IPS DF 6.9 (cell line): ENCODE measurements at regions not wholly inside any gene's neighbourhood (a gene's known extent, or its start where the extent isn't known, plus 50 kb on each side); places are given as distances from the start of the nearest gene placed in this dataset.

ENCODE experiments used
- DNase-seq: peaks from one replicate; pipeline ENCODE4 v3.0.0-alpha.2; 2013; ENCODE audit warnings: low read depth, low spot score
- H3K27ac ChIP-seq: one replicate; pipeline ENCODE4 v1.5.1; 2013; ENCODE audit warnings: low read length, control low read depth
- H3K27me3 ChIP-seq: 2 replicates; pipeline ENCODE4 v1.6.1; 2013; ENCODE audit warnings: mild to moderate bottlenecking, low read length; ENCODE audit not compliant: control insufficient read depth, insufficient read depth
- H3K36me3 ChIP-seq: 2 replicates; pipeline ENCODE4 v1.6.1; 2013; ENCODE audit warnings: low read length; ENCODE audit not compliant: control insufficient read depth, insufficient read depth
- H3K4me1 ChIP-seq: 2 replicates; pipeline ENCODE4 v1.6.1; 2013; ENCODE audit warnings: low read length; ENCODE audit not compliant: control insufficient read depth, insufficient read depth
- H3K4me3 ChIP-seq: 2 replicates; pipeline ENCODE4 v1.5.1; 2013; ENCODE audit warnings: mild to moderate bottlenecking, low read length
- H3K9me3 ChIP-seq: 2 replicates; pipeline ENCODE4 v1.6.1; 2013; ENCODE audit warnings: low read length, inconsistent platforms; ENCODE audit not compliant: control insufficient read depth, insufficient read depth
- WGBS: extraction: QIAGEN DNeasy Blood & Tissue Kit; methylation state at CpG from one replicate; pipeline ENCODE4 v1.1.7; 2013; ENCODE audit warnings: mixed read lengths, missing lambda C conversion rate; ENCODE audit not compliant: insufficient read length, insufficient coverage; 5-methylcytosine and 5-hydroxymethylcytosine counted together

- H3K4me1 ChIP-seq: no peaks in the 10 kb centered on the region
- H3K36me3 ChIP-seq: no peaks in the 10 kb centered on the region
- WGBS: no CpG with 5 or more reads among the region's 1 CpG
- no peaks in the 10 kb centered on the region for H3K9me3 ChIP-seq
- DNase-seq: no peak
- H3K27me3 ChIP-seq: no peaks in the 10 kb centered on the region
- no peak overlapping the region for H3K4me3 ChIP-seq
- H3K27ac ChIP-seq: no peak overlapping the region
These were observed 983.6 kb upstream of the TYRP1 start for GRCh38 chr9:11709567-11709966.

- no peaks in the 10 kb centered on the region for H3K9me3 ChIP-seq
- WGBS: no CpG with 5 or more reads among the region's 2 CpGs
These were observed 980.1 kb upstream of the TYRP1 start for GRCh38 chr9:11713077-11713476.

GRCh38 chr9:11722957-11723356, 970.2 kb upstream of the TYRP1 start:
- H3K27ac ChIP-seq: no peak overlapping the region
- no peaks in the 10 kb centered on the region for H3K27me3 ChIP-seq
- no peaks in the 10 kb centered on the region for H3K36me3 ChIP-seq
- no peaks in the 10 kb centered on the region for H3K9me3 ChIP-seq
- H3K4me1 ChIP-seq: no peaks in the 10 kb centered on the region
- no peak for DNase-seq
- H3K4me3 ChIP-seq: no peak overlapping the region
- WGBS: no CpG with 5 or more reads among the region's 3 CpGs

More at GRCh38 chr9:11713077-11713476, 980.1 kb upstream of the TYRP1 start:
- Histone ChIP-seq H3K4me1 (no peaks in the 10 kb centered on the region), H3K4me3 (no peak overlapping the region), H3K27me3 (no peaks in the 10 kb centered on the region), H3K36me3 (no peaks in the 10 kb centered on the region), H3K27ac (no peak overlapping the region)
- no peak for DNase-seq

GRCh38 chr9:11726659-11727058, 966.5 kb upstream of the TYRP1 start:
- Histone ChIP-seq H3K4me1 (no peaks in the 10 kb centered on the region), H3K27me3 (no peaks in the 10 kb centered on the region), H3K27ac (no peak overlapping the region), H3K36me3 (no peaks in the 10 kb centered on the region), H3K9me3 (no peaks in the 10 kb centered on the region), H3K4me3 (no peak overlapping the region)
- no CpG with 5 or more reads among the region's 1 CpG for WGBS
- no peak for DNase-seq

GRCh38 chr9:11735391-11735790, 957.8 kb upstream of the TYRP1 start:
- H3K4me3 ChIP-seq: no peak overlapping the region
- no peak for DNase-seq
- no peaks in the 10 kb centered on the region for H3K27me3 ChIP-seq
- H3K27ac ChIP-seq: no peak overlapping the region
- no peaks in the 10 kb centered on the region for H3K36me3 ChIP-seq
- WGBS: no CpG with 5 or more reads among the region's 1 CpG
- no peaks in the 10 kb centered on the region for H3K9me3 ChIP-seq
- H3K4me1 ChIP-seq: no peaks in the 10 kb centered on the region

DNA sequence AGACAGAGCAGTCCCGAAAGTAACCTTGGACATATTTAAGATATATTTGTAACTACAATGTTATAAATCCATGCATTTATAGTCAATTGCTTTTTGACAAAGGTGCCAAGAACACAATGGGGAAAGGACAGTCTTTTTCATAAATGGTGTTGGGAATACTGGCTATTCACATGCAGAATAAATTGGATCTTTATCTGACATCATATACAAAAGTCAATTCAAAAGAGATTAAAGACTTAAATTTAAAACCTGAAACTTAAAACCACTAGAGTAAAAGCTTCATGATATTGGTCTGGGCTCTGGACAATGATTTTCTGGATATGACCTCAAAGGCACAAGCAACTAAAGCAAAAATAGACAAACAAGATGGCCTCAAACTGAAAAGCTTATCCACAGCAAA, 950.7 kb upstream of the TYRP1 start:
- Histone ChIP-seq H3K27ac (no peak overlapping the region), H3K9me3 (no peaks in the 10 kb centered on the region), H3K4me3 (no peak overlapping the region), H3K36me3 (no peaks in the 10 kb centered on the region), H3K27me3 (no peaks in the 10 kb centered on the region), H3K4me1 (no peaks in the 10 kb centered on the region)
- WGBS: no CpG with 5 or more reads among the region's 1 CpG
- no peak for DNase-seq

GRCh38 chr9:11743356-11743755, 949.8 kb upstream of the TYRP1 start:
- Histone ChIP-seq H3K36me3 (no peaks in the 10 kb centered on the region), H3K9me3 (no peaks in the 10 kb centered on the region), H3K27me3 (no peaks in the 10 kb centered on the region), H3K27ac (no peak overlapping the region), H3K4me3 (no peak overlapping the region), H3K4me1 (no peaks in the 10 kb centered on the region)
- no CpG with 5 or more reads among the region's 2 CpGs for WGBS
- DNase-seq: no peak

DNA sequence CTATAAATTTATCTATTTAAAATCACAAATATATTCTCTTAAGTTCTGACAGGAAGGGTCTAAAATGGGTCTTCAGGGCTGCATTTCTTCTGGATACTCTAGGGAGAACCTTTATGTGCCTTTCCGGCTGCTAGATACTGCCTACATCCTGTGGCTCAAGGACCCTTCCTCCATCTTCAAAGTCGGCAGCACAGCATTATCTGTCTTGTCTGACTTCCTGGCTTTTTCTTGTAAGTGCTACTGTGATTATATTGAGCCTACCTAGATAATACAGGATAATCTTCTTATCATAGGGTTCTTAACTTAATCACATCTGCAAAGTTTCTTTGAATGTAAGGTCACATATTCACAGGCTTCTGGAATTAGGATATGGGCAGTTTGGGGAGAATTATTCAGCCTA, 943.8 kb upstream of the TYRP1 start:
- no peaks in the 10 kb centered on the region for H3K36me3 ChIP-seq
- DNase-seq: no peak
- no CpG with 5 or more reads among the region's 2 CpGs for WGBS
- H3K4me1 ChIP-seq: no peaks in the 10 kb centered on the region
- H3K27ac ChIP-seq: no peak overlapping the region
- no peak overlapping the region for H3K4me3 ChIP-seq
- no peaks in the 10 kb centered on the region for H3K27me3 ChIP-seq
- H3K9me3 ChIP-seq: no peaks in the 10 kb centered on the region

DNA sequence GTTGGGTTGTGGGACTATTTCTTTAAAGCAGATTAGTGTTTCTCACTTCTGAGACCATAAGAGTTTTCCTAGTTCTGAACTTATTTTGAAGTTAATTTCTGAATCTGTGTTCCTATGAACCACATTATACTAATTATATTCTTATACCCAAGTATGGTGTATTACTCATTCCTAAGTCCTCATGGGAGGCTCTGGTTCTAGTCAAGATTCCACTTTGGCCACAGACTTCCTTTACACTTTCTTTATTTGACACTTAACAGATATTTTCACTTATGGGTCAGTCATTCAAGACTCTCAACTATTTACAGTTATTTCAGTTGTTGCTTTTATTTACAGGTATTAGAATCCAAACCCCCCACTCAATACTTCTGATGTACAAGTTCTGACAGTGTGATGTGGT, 937.2 kb upstream of the TYRP1 start:
- H3K27ac ChIP-seq: no peak overlapping the region
- no peaks in the 10 kb centered on the region for H3K4me1 ChIP-seq
- no peak overlapping the region for H3K4me3 ChIP-seq
- H3K36me3 ChIP-seq: no peaks in the 10 kb centered on the region
- DNase-seq: no peak
- no peaks in the 10 kb centered on the region for H3K9me3 ChIP-seq
- no peaks in the 10 kb centered on the region for H3K27me3 ChIP-seq

GRCh38 chr9:11757408-11757807, 935.8 kb upstream of the TYRP1 start:
- Histone ChIP-seq H3K27me3 (no peaks in the 10 kb centered on the region), H3K36me3 (no peaks in the 10 kb centered on the region), H3K4me1 (no peaks in the 10 kb centered on the region), H3K4me3 (no peak overlapping the region), H3K9me3 (no peaks in the 10 kb centered on the region), H3K27ac (no peak overlapping the region)
- no peak for DNase-seq
- no CpG with 5 or more reads among the region's 3 CpGs for WGBS

- WGBS: no CpG with 5 or more reads among the region's 3 CpGs
- no peak for DNase-seq
- Histone ChIP-seq H3K9me3 (no peaks in the 10 kb centered on the region), H3K27ac (no peak overlapping the region), H3K27me3 (no peaks in the 10 kb centered on the region), H3K4me3 (no peak overlapping the region), H3K4me1 (no peaks in the 10 kb centered on the region), H3K36me3 (no peaks in the 10 kb centered on the region)
These were observed 935.2 kb upstream of the TYRP1 start for GRCh38 chr9:11758016-11758415.
